IMR-90 (cell line): ENCODE measurements at regions not wholly inside any gene's neighbourhood (a gene's known extent, or its start where the extent isn't known, plus 50 kb on each side); places are given as distances from the start of the nearest gene placed in this dataset.

ENCODE experiments used
- ATAC-seq: fragments of 200-7000 bp; cut with Tn5 transposase; 2 replicates; pipeline ENCODE4 v1.9.1; 2020; ENCODE audit warnings: low read depth, mild to moderate bottlenecking, moderate library complexity
- BruUV-seq: library from RNA; stranded (reverse); fragments of 400-500 nt; replicated peaks from 2 replicates; lab custom pipeline; 2021; lab: Mats Ljungman, UMichigan
- CTCF ChIA-PET: fragments of 300-600 bp; formaldehyde crosslinking; extraction: SDS; loops from one replicate; lab custom pipeline; 2021; ENCODE audit warnings: antibody characterized with exemption; lab: Yijun Ruan, JAX
- POLR2A ChIA-PET: fragments of 300-600 bp; sonication (Branson Sonifier 250); formaldehyde crosslinking; loops from one replicate; lab custom pipeline; 2022; ENCODE audit warnings: antibody characterized with exemption; ENCODE audit not compliant: unreplicated experiment; lab: Charles Lee
- DNase-seq: peaks from one replicate; pipeline ENCODE4 v3.0.0; 2013
- H2AFZ ChIP-seq: replicated peaks from 2 replicates; pipeline ENCODE3; 2013; ENCODE audit warnings: low read length, mild to moderate bottlenecking; ENCODE audit not compliant: poor library complexity
- H2AK5ac ChIP-seq: 2 replicates; pipeline ENCODE4 v1.6.1; 2013; ENCODE audit warnings: low read depth, low read length, inconsistent platforms
- H2AK9ac ChIP-seq: replicated peaks from 2 replicates; pipeline ENCODE3; 2013; ENCODE audit warnings: mild to moderate bottlenecking, low read depth, low read length, moderate library complexity; ENCODE audit not compliant: poor library complexity
- H2BK120ac ChIP-seq: 2 replicates; pipeline ENCODE4 v1.6.1; 2013; ENCODE audit warnings: low read depth, low read length, inconsistent platforms
- H2BK15ac ChIP-seq: 3 replicates; pipeline ENCODE4 v1.6.1; 2013; ENCODE audit warnings: low read depth, low read length, inconsistent platforms
- H2BK20ac ChIP-seq: 2 replicates; pipeline ENCODE4 v1.6.1; 2013; ENCODE audit warnings: low read depth, mild to moderate bottlenecking, inconsistent platforms, low read length, moderate library complexity
- H2BK5ac ChIP-seq: 2 replicates; pipeline ENCODE4 v1.6.1; 2013; ENCODE audit warnings: mild to moderate bottlenecking, low read depth, low read length, inconsistent platforms; ENCODE audit not compliant: poor library complexity, severe bottlenecking
- H3K14ac ChIP-seq: replicated peaks from 2 replicates; pipeline ENCODE4 v1.6.1; 2013; ENCODE audit warnings: low read depth, low read length, inconsistent platforms
- H3K18ac ChIP-seq: 2 replicates; pipeline ENCODE4 v1.6.1; 2013; ENCODE audit warnings: low read depth, low read length, control low read depth
- H3K23ac ChIP-seq: 2 replicates; pipeline ENCODE4 v1.6.1; 2013; ENCODE audit warnings: low read depth, low read length, inconsistent platforms
- H3K27ac ChIP-seq: 2 replicates; pipeline ENCODE4 v1.5.1; 2013; ENCODE audit warnings: mild to moderate bottlenecking, control low read depth, low read length; ENCODE audit not compliant: insufficient read depth
- H3K27me3 ChIP-seq: 2 replicates; pipeline ENCODE4 v1.6.1; 2013; ENCODE audit warnings: low read length; ENCODE audit not compliant: control insufficient read depth, insufficient read depth
- H3K36me3 ChIP-seq: 2 replicates; pipeline ENCODE4 v1.6.1; 2013; ENCODE audit warnings: low read length, mixed read lengths; ENCODE audit not compliant: control insufficient read depth, insufficient read depth
- H3K4ac ChIP-seq: 2 replicates; pipeline ENCODE4 v1.6.1; 2013; ENCODE audit warnings: low read depth, low read length, inconsistent platforms
- H3K4me1 ChIP-seq: 2 replicates; pipeline ENCODE4 v1.6.1; 2013; ENCODE audit warnings: low read length, mixed read lengths; ENCODE audit not compliant: control insufficient read depth, insufficient read depth
- H3K4me2 ChIP-seq: 2 replicates; pipeline ENCODE4 v1.6.1; 2013; ENCODE audit warnings: low read depth, mild to moderate bottlenecking, control low read depth, low read length, moderate library complexity
- H3K4me3 ChIP-seq: 2 replicates; pipeline ENCODE4 v1.5.1; 2013; ENCODE audit warnings: low read depth, mild to moderate bottlenecking, control low read depth, low read length, moderate library complexity; ENCODE audit not compliant: insufficient read depth
- H3K56ac ChIP-seq: 2 replicates; pipeline ENCODE4 v1.6.1; 2013; ENCODE audit warnings: low read length, inconsistent platforms; ENCODE audit not compliant: insufficient read depth; ENCODE audit errors: extremely low read depth
- H3K79me1 ChIP-seq, 2 experiments: 2 replicates each; pipeline ENCODE4 v1.6.1; 2013; ENCODE audit warnings: low read length in 2 of 2, inconsistent platforms in 1 of 2, low read depth in 1 of 2
- H3K9ac ChIP-seq: 2 replicates; pipeline ENCODE4 v1.6.1; 2013; ENCODE audit warnings: low read depth, low read length, control low read depth
- H3K9me1 ChIP-seq: 2 replicates; pipeline ENCODE4 v1.6.1; 2013; ENCODE audit warnings: low read length, inconsistent platforms; ENCODE audit not compliant: insufficient read depth
- H3K9me3 ChIP-seq: 2 replicates; pipeline ENCODE4 v1.6.1; 2013; ENCODE audit warnings: low read length; ENCODE audit not compliant: control insufficient read depth, insufficient read depth
- H4K20me1 ChIP-seq: 2 replicates; pipeline ENCODE4 v1.6.1; 2013; ENCODE audit warnings: low read length, inconsistent platforms; ENCODE audit not compliant: insufficient read depth
- H4K5ac ChIP-seq: 2 replicates; pipeline ENCODE4 v1.6.1; 2013; ENCODE audit warnings: mild to moderate bottlenecking, low read depth, low read length, control low read depth
- H4K8ac ChIP-seq, 2 experiments: 2 replicates each; pipeline ENCODE4 v1.6.1; 2013; ENCODE audit warnings: low read depth in 2 of 2, low read length in 2 of 2, control low read depth in 1 of 2, inconsistent platforms in 1 of 2
- H4K91ac ChIP-seq: 2 replicates; pipeline ENCODE4 v1.6.1; 2013; ENCODE audit warnings: low read depth, low read length, inconsistent platforms; ENCODE audit not compliant: insufficient read depth
- BHLHE40 ChIP-seq: fragments of 150-350 bp; IDR thresholded peaks from 2 replicates; pipeline ENCODE4 v1.6.1; 2016; ENCODE audit warnings: mild to moderate bottlenecking, low read depth, low read length
- CEBPB ChIP-seq: IDR thresholded peaks from 2 replicates; pipeline ENCODE4 v1.6.1; 2012; ENCODE audit warnings: low read depth, low read length, improper control_type of control experiment
- CHD1 ChIP-seq: IDR thresholded peaks from 2 replicates; pipeline ENCODE4 v1.6.1; 2012; ENCODE audit warnings: low read depth, low read length, improper control_type of control experiment
- CTCF ChIP-seq: conservative IDR thresholded peaks from 2 replicates; pipeline ENCODE4 v1.5.1; 2012; ENCODE audit warnings: mild to moderate bottlenecking, low read depth, low read length, improper control_type of control experiment
- ELK1 ChIP-seq: fragments of 150-350 bp; IDR thresholded peaks from 2 replicates; pipeline ENCODE4 v1.6.1; 2016; ENCODE audit warnings: low read depth, mild to moderate bottlenecking, low read length, moderate library complexity, borderline replicate concordance
- FOS ChIP-seq: fragments of 150-350 bp; IDR thresholded peaks from 2 replicates; pipeline ENCODE4 v1.6.1; 2016; ENCODE audit warnings: low read depth, low read length
- MAFK ChIP-seq: IDR thresholded peaks from 2 replicates; pipeline ENCODE4 v1.6.1; 2012; ENCODE audit warnings: low read depth, low read length, improper control_type of control experiment
- MAZ ChIP-seq: IDR thresholded peaks from 2 replicates; pipeline ENCODE4 v1.6.1; 2012; ENCODE audit warnings: low read depth, mild to moderate bottlenecking, low read length, improper control_type of control experiment, moderate library complexity, borderline replicate concordance
- MXI1 ChIP-seq: IDR thresholded peaks from 2 replicates; pipeline ENCODE4 v1.6.1; 2012; ENCODE audit warnings: low read depth, mild to moderate bottlenecking, low read length, moderate library complexity, borderline replicate concordance
- NFE2L2 ChIP-seq: fragments of 150-350 bp; IDR thresholded peaks from 2 replicates; pipeline ENCODE4 v1.6.1; 2016; ENCODE audit warnings: low read depth, mild to moderate bottlenecking, low read length
- POLR2A ChIP-seq: IDR thresholded peaks from 2 replicates; pipeline ENCODE4 v1.6.1; 2012; ENCODE audit warnings: mild to moderate bottlenecking, low read depth, low read length
- RAD21 ChIP-seq: IDR thresholded peaks from 2 replicates; pipeline ENCODE4 v1.6.1; 2012; ENCODE audit warnings: low read length, improper control_type of control experiment
- RCOR1 ChIP-seq: IDR thresholded peaks from 2 replicates; pipeline ENCODE4 v1.6.1; 2012; ENCODE audit warnings: mild to moderate bottlenecking, low read length, improper control_type of control experiment; ENCODE audit not compliant: insufficient replicate concordance
- RFX5 ChIP-seq: IDR thresholded peaks from 2 replicates; pipeline ENCODE4 v1.8.0; 2012; ENCODE audit warnings: low read depth, mild to moderate bottlenecking, low read length, moderate library complexity
- SMC3 ChIP-seq: fragments of 150-350 bp; IDR thresholded peaks from 2 replicates; pipeline ENCODE4 v1.6.1; 2016; ENCODE audit warnings: low read depth, mild to moderate bottlenecking, antibody characterized with exemption, low read length, moderate library complexity
- USF2 ChIP-seq: fragments of 150-350 bp; IDR thresholded peaks from 2 replicates; pipeline ENCODE4 v1.6.1; 2017; ENCODE audit warnings: mild to moderate bottlenecking, antibody characterized with exemption, low read length, low read depth
- dilution Hi-C: fragments of 300-500 bp; cut with HindIII; formaldehyde crosslinking; loops from one replicate; pipeline ENCODE4 v1.14.3; 2018; ENCODE audit warnings: low sequenced_read_pairs; ENCODE audit not compliant: unreplicated experiment
- in situ Hi-C: fragments of 300-500 bp; cut with MboI; formaldehyde crosslinking; loops from 3 replicates; pipeline ENCODE4 v1.14.3; 2019; ENCODE audit warnings: low sequenced_read_pairs, inconsistent platforms, mixed read lengths
- intact Hi-C: fragments of 100-400 bp; cut with micrococcal nuclease; formaldehyde crosslinking; loops from 2 replicates; pipeline ENCODE4 v1.10.0; 2022

- H3K23ac ChIP-seq = peak overlapping the region; percentile 21; the same call in 1 of the 2 replicates
- dilution Hi-C loops (no loop called here), in situ Hi-C loops (no loop called here), intact Hi-C loops (no loop called here)
- H4K91ac ChIP-seq = peak overlapping the region; percentile 61
- 0 out of 2 replicates have a peak overlapping the region, but pooled peaks have one; percentile 17 for H2AK5ac ChIP-seq
- H3K9ac ChIP-seq = no peak overlapping the region
- ATAC-seq (no peak), DNase-seq (no peak)
- peak overlapping the region; percentile 73; the same call in 2 of the 3 replicates for H2BK15ac ChIP-seq
- no peaks in the 10 kb centered on the region for H3K27me3 ChIP-seq
- ChIA-PET CTCF (interaction anchor here (0.7 kb wide), 1 partner anchor 1399 kb away, joined by 3 read pairs; no protein-coding TSS in a partner anchor), POLR2A (no interaction called here)
- H3K9me1 ChIP-seq = no peaks in the 10 kb centered on the region
- H3K4ac ChIP-seq = no peak overlapping the region; the same call in 1 of the 2 replicates
- no peak overlapping the region for H2AK9ac ChIP-seq
- H3K56ac ChIP-seq = no peak overlapping the region
- H4K20me1 ChIP-seq = no peaks in the 10 kb centered on the region
- peak overlapping the region in 1 of 2 experiments; percentile 29; a peak in 3 of 4 replicates for H4K8ac ChIP-seq
- no peak overlapping the region for H3K27ac ChIP-seq
- H2AFZ ChIP-seq = no peak overlapping the region
- H3K9me3 ChIP-seq = no peaks in the 10 kb centered on the region
- TF ChIP-seq POLR2A = no peak
- TF ChIP-seq SMC3 = no peak
- no peak for TF ChIP-seq MAZ
- no peak for TF ChIP-seq RAD21
- TF ChIP-seq RFX5 = no peak
- TF ChIP-seq NFE2L2 = no peak
- no peak for TF ChIP-seq MXI1
- TF ChIP-seq FOS = no peak
- no peak for TF ChIP-seq CTCF
- no peak for TF ChIP-seq ELK1
- TF ChIP-seq CEBPB = no peak
- TF ChIP-seq USF2 = no peak
- no peak for TF ChIP-seq BHLHE40
- no peak for TF ChIP-seq RCOR1
- TF ChIP-seq MAFK = no peak
- TF ChIP-seq CHD1 = no peak
- H3K14ac ChIP-seq = 0 out of 2 replicates have a peak overlapping the region, but pooled peaks have one; percentile 10
- H2BK20ac ChIP-seq = peak overlapping the region; percentile 45; the same call in 1 of the 2 replicates
- peak overlapping the region; percentile 72; the same call in 1 of the 2 replicates for H4K5ac ChIP-seq
- BruUV-seq = no TSS peak
- H3K18ac ChIP-seq = peak overlapping the region; percentile 83
- peaks cover 5% of the 10 kb centered on the region; the same call in 1 of the 2 replicates for H3K4me1 ChIP-seq
- no peaks in the 10 kb centered on the region for H3K79me1 ChIP-seq
- H2BK120ac ChIP-seq = peak overlapping the region; percentile 60
- peak overlapping the region; percentile 78 for H2BK5ac ChIP-seq
- no peak overlapping the region for H3K4me3 ChIP-seq
- no peak overlapping the region for H3K4me2 ChIP-seq
- H3K36me3 ChIP-seq = no peaks in the 10 kb centered on the region
Observed at GRCh38 chr7:17624379-17624778, 315.9 kb downstream of the SNX13 start.
